ENCODE measurements at regions not wholly inside any gene's neighbourhood (a gene's known extent, or its start where the extent isn't known, plus 50 kb on each side); places are given as distances from the start of the nearest gene placed in this dataset.
"Not testable (repeated sequence)": the region's sequence is repeated elsewhere in the genome, so short reads cannot be mapped to it uniquely, and the experiment has no call there.

GRCh38 chrX:112190646-112191045, 108.1 kb upstream of the TRPC5 start:
- no peak for TF ChIP-seq CTCF (conservative IDR thresholded peaks at IDR 0.05; ENCODE audit: low read depth)
- DNase-seq (ENCODE audit: low spot score) = no peak
- ChIA-PET CTCF (no interaction called here), POLR2A (ENCODE audit: low non-redundant PET) (no interaction called here)
- H3K27ac ChIP-seq = no peak overlapping the region

- POLR2A ChIA-PET (ENCODE audit: low non-redundant PET); DNase-seq (ENCODE audit: low spot score); H3K27ac ChIP-seq; CTCF ChIA-PET: not testable (repeated sequence)
Measured at GRCh38 chrX:112181361-112181760, 98.8 kb upstream of the TRPC5 start.

GRCh38 chrX:112164420-112164819, 81.8 kb upstream of the TRPC5 start:
- no peak for TF ChIP-seq CTCF (conservative IDR thresholded peaks at IDR 0.05; ENCODE audit: low read depth)
- DNase-seq (ENCODE audit: low spot score) = no peak
- ChIA-PET POLR2A (ENCODE audit: low non-redundant PET) (interaction anchor here (0.6 kb wide), 1 partner anchor 9 kb away, joined by 3 read pairs; no protein-coding TSS in a partner anchor), CTCF (no interaction called here)
- H3K27ac ChIP-seq = no peak overlapping the region

GRCh38 chrX:112163906-112164305, 81.3 kb upstream of the TRPC5 start:
- no peak for DNase-seq (ENCODE audit: low spot score)
- ChIA-PET CTCF (no interaction called here), POLR2A (ENCODE audit: low non-redundant PET) (interaction anchor here (0.6 kb wide), 1 partner anchor 9 kb away, joined by 3 read pairs; no protein-coding TSS in a partner anchor)
- TF ChIP-seq CTCF (conservative IDR thresholded peaks at IDR 0.05; ENCODE audit: low read depth) = no peak
- no peak overlapping the region for H3K27ac ChIP-seq

GRCh38 chrX:112148397-112148796, 65.8 kb upstream of the TRPC5 start:
- TF ChIP-seq CTCF (conservative IDR thresholded peaks at IDR 0.05; ENCODE audit: low read depth) = no peak
- POLR2A ChIA-PET (ENCODE audit: low non-redundant PET) = no interaction called here
- H3K27ac ChIP-seq = no peak overlapping the region
- CTCF ChIA-PET = no interaction called here
- DNase-seq (ENCODE audit: low spot score) = no peak

GRCh38 chrX:112147206-112147605, 64.6 kb upstream of the TRPC5 start:
- no peak overlapping the region for H3K27ac ChIP-seq
- ChIA-PET POLR2A (ENCODE audit: low non-redundant PET) (no interaction called here), CTCF (no interaction called here)
- TF ChIP-seq CTCF (conservative IDR thresholded peaks at IDR 0.05; ENCODE audit: low read depth) = no peak
- DNase-seq (ENCODE audit: low spot score) = peak; percentile 1

GRCh38 chrX:112137276-112137675, 54.7 kb upstream of the TRPC5 start:
- no peak overlapping the region for H3K27ac ChIP-seq
- TF ChIP-seq CTCF (conservative IDR thresholded peaks at IDR 0.05; ENCODE audit: low read depth) = no peak
- POLR2A ChIA-PET (ENCODE audit: low non-redundant PET) = no interaction called here
- DNase-seq (ENCODE audit: low spot score) = no peak
- CTCF ChIA-PET = no interaction called here

Measured in RWPE1 (cell line).